GM19438 (cell line): ENCODE measurements at regions not wholly inside any gene's neighbourhood (a gene's known extent, or its start where the extent isn't known, plus 50 kb on each side); places are given as distances from the start of the nearest gene placed in this dataset.
"Not testable (repeated sequence)": the region's sequence is repeated elsewhere in the genome, so short reads cannot be mapped to it uniquely, and the experiment has no call there.

Source experiments
- ATAC-seq: cut with Tn5 transposase; IDR thresholded peaks from one replicate; pipeline ENCODE4 v1.9.1; 2021; ENCODE audit warnings: low read depth; ENCODE audit not compliant: unreplicated experiment

DNA sequence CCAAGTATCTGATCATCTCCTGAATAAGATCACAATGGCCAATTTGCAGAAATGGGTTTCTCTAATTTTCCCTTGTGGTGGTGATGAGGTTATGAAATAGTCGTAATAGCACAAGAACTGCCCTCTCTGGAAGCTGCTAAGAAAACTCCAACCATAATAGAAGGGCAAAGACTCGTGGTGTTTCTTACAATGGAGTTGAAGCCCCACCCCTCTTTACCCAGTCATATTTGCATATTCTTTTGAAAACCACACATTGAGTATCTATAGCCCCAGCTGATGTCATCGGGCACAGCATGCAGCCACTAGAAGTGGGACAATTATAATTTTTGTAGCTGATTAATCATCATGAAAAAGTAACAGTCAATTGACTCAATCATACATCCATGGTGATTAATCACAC lies 452.1 kb upstream of the POU3F2 start:
- no peak for ATAC-seq

GRCh38 chr6:98384334-98384733 lies 450.0 kb upstream of the POU3F2 start:
- no peak for ATAC-seq

- ATAC-seq = no peak
These were observed 449.6 kb upstream of the POU3F2 start for GRCh38 chr6:98384801-98385200.

GRCh38 chr6:98395610-98396166 lies 438.7 kb upstream of the POU3F2 start:
- ATAC-seq = no peak

DNA sequence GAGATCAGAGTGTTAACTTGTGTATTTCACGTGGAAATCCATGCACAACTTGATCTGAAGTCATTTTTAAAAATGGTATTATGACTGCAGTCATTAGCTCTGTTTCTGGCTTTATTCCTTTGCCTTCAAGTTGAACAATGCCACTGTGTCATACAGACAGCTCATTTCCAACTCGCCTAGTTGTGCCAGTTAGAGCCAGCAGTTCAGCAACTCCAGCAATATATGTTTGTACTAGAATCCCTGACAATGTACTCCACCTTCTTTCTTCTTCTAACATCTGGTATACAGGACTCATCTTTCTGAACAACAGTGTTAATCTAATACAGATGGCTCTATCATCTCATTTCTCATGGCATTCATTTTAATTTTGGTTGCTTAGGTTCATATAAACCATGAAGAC lies 418.3 kb upstream of the POU3F2 start:
- ATAC-seq = no peak

DNA sequence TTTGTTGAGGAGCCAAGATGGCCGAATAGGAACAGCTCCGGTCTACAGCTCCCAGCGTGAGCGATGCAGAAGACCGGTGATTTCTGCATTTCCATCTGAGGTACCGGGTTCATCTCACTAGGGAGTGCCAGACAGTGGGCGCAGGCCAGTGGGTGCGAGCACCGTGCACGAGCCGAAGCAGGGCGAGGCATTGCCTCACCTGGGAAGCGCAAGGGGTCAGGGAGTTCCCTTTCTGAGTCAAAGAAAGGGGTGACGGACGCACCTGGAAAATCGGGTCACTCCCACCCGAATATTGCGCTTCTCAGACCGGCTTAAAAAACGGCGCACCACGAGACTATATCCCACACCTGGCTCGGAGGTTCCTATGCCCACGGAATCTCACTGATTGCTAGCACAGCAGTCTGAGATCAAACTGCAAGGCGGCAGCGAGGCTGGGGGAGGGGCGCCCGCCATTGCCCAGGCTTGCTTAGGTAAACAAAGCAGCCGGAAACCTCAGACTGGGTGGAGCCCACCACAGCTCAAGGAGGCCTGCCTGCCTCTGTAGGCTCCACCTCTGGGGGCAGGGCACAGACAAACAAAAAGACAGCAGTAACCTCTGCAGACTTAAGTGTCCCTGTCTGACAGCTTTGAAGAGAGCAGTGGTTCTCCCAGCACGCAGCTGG lies 417.7 kb upstream of the POU3F2 start:
- ATAC-seq = not testable (repeated sequence)

DNA sequence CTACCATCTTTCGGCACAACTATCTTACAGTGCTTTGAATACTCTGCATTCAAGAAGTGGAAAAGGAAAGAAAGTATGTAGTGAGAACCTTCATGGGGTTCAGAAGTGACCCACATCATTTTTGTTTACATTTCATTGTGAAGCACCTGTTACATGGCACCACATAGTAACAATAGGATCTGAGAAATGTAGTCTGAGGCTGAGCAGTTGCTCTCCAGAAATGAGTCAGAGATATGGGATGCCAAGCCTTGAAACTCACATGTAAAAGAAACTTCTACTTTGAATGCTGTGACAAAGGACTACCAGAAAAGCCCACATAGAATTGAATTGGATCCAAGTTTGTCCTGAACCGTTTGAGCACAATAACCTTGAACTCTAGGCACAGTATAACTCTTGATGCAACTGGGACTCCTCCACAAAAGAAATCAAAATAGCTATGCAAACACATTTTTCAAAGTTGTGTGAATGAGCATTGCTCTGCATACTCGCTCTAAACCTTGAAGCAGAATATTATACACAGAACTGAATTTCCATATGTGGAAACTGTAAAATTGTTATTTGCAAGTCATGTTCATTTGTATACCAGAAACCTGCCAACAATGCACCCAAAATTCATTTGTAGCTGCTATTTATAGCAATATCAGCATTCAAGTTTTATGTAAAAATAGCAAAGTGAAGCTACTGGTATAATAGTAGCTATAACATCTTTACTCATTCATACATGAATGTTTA lies 400.9 kb upstream of the POU3F2 start:
- ATAC-seq = peak; percentile 87

DNA sequence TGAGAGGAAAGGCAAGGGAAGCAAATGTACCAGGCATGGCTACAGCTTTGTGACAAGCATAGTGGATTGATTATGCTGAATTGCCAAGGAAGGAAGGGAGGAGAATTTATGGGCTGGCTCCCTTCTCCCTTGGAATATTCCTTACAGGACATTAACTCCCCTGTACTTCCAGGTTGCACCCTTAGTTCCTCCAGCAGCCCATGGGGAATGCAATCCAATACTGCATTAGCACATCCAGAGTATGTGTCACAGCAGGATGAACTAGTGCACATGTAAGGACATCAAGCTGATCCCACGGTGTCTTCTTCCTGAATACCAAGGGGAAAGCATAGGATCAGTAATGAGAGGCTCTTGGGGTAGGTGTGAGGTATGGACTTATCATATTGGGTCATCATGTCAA lies 390.7 kb upstream of the POU3F2 start:
- no peak for ATAC-seq

DNA sequence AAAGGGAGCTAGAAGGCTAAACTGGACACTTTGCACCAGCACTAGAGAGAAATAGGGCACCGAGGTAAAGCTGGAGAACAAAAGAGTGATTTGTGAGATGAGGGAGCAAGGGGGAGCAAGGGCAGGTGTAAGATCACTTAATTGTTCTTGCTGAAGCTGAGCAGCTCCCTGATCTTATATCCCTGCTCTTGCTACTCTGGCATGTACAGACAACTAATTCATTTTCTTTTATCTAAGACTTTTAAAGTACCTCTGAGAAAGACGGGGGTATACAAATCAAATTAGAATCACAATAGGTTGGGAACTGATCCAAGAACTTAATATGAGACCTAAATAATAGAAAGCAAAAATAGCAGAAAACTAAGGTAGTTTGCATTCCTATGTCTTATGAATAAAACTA lies 381.7 kb upstream of the POU3F2 start:
- no peak for ATAC-seq

DNA sequence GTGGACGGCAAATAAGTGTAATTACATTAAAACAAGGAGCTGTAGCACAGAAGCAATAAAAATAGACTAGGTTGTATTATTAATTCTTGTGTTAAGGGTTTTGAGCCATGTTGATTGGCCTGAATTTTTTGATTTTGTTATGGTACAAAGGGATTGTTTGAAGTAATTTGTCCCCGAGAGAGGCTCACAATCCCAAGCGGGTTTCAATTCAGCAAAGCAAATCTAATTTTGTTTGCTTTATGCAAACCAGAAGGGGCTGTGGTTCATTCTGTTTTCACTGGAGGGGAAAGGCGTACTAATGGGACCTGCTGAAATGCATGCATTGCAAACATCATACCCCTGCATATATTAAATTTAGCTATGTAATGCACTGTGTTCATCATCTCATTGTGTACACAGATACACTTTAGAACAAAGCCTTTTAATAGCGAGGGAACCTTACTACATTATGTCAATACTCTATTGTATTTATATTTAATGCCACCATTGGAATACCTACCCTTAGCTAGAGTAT lies 379.5 kb upstream of the POU3F2 start:
- no peak for ATAC-seq

DNA sequence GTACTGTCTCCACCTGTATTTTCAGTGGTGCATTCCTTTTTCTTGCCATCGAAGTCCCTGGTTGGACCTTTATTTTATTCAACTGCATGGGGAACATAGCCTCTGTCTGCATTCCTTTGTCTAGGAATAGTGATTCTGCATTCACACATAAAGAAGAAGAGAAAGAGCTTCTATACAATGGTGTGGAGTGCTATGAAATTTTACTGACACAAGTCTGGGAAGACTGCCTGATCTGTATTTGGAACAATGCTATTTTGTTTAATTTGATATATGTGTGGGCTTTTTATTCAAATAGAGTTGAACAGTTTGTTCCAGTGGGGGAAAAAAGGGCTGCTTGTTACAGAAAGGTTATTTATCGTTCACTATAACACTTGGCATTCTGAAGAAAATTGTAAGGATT lies 375.7 kb upstream of the POU3F2 start:
- no peak for ATAC-seq

DNA sequence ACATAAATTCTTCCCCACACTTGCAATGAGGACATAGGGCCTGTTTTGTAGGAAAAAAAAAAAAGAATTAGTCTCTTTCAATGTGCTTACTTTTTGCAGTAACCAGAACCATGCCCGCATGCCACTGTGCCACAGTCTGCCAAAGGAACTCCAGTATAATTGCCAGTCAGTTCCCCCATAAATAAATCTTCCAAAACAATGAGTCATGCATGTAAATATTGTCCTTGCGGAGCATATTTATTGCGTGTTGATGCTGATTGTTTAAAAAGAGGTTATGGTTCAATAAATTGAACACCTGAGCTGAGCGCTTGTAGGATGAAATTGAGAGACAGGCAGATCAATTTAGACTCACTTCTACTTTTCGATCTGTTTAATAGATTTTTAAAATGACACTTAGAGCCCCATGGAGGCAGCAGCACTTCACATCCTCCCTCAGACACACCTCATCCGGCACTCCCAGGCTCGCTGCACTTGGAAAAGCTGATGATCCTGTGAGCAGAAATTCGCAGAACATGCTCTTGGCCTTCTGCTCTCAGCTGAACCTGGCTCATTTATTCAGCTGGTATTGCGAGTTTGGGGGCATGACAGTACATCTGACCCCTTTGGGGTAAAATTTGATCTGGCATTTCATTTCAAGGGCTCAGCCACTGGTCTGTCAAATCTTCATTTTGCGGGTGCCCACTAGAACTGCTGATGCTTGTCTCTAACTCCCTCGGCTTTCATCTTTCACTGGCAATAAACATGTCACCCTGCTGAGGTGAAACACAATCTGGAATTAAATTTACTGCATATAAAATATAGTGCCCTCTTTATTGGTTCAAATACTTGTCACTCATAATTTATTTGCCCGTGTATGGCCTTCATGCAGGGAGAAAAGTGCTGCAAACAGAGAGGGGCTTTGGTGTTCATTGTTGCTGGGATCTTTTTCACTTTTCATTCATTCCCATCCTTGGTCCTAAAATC lies 371.1 kb upstream of the POU3F2 start:
- ATAC-seq = no peak

GRCh38 chr6:98467091-98467490 lies 367.3 kb upstream of the POU3F2 start:
- ATAC-seq = no peak

DNA sequence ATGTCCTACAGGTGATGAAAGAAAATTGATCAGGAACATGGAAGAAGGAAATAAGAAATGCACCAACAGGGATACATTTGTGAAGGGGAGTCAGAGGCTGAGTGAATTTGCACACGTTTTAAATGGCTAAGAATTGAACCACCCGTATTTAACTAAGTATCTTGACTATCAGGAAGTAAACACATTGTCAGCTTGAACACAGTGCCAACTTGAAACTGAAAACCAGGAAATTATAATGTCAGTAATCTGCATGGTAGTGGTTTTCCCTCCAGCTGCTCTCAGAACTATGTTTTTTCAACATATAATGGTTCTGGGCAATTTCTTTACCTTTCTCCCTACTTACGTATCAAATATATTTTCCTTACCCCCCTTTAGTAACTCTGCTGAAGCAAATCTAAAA lies 366.5 kb upstream of the POU3F2 start:
- no peak for ATAC-seq

DNA sequence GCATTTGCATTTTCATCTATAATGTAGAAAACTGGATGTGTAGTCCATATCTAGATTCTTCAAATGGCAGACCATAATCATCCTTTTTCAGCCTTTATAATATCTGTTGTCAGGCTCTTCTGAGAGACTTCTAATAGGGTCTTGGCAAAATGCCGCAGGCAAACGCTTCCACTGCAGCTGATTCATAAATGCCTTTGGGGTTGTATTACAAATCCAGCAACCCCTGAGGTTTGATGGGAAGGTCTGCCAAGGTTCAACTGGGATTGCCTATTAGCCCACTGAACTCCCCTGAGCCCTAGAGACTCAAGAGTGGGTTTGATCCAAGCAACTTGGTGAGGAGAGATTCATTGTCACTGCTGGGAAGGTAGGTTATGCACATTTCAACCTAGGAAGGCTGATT lies 365.2 kb upstream of the POU3F2 start:
- no peak for ATAC-seq

- no peak for ATAC-seq
These were observed 363.6 kb upstream of the POU3F2 start for GRCh38 chr6:98470821-98471220.

DNA sequence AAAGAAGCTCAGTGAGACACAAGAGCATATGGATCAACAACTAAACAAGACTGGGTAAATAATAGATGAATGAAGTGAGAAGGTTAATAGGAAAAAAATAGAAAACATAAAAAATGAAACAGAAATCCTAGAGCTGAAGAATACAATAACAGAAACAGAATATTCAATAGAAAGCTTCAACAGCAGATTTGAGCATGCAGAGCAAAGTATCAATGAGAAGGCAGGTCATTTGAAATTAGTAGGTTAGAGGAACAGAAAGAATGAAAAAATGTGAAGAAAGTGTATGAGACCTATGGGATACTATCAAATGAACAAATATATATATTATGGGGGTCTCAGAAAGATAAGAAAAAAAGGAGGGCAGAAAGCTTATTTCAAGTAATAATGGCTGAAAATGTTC lies 362.9 kb upstream of the POU3F2 start:
- no peak for ATAC-seq

- no peak for ATAC-seq
These were observed 357.1 kb upstream of the POU3F2 start for GRCh38 chr6:98477231-98477630.

DNA sequence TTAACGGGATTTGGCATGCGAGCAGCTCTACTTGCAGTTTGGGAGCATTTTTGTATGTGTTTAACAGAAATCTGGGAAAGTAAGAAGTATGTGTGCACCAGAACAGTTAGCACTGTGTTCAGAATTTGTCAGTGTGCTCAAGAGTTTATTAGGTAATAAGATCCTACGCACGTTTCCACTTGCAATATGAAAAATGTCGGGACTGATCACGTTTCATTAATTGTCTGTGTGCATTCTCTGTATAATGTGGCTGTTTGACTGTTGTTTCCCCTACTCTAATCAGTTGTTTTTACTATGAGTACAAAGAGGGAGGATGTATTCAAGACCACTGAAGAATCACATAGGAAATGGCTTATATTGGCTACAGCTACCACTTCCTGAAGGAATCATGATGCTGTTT lies 349.7 kb upstream of the POU3F2 start:
- no peak for ATAC-seq

- no peak for ATAC-seq
These were observed 348.8 kb upstream of the POU3F2 start for GRCh38 chr6:98485593-98485992.

DNA sequence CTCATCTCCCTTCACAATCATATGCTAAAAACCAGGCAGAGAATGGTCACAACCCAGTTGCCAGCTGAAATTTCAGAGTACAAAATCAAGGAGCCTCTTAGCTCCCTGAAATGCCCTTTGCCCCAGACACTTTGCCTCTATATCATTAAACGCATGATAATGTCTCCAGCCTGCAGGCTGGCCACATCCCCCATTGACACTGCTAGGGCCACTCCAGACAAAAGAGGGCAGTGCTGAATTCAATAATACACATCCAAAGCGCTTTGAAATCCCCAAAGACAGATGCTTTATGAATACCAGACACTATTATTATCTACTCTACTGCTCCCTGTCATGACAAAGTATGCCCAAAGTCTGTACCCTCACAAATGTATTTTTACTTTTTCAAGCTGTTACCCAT lies 348.3 kb upstream of the POU3F2 start:
- no peak for ATAC-seq
